ENCODE measurements at regions not wholly inside any gene's neighbourhood (a gene's known extent, or its start where the extent isn't known, plus 50 kb on each side); places are given as distances from the start of the nearest gene placed in this dataset.

GRCh38 chr6:146896960-146897701 is 298.4 kb downstream of the ADGB start:
- no peaks in the 10 kb centered on the region for H3K9me3 ChIP-seq

GRCh38 chr6:146898069-146898887 is 299.5 kb downstream of the ADGB start:
- WGBS, 2 donors, result 84 to 86% methylated on average over 6 of the region's 6 CpGs
- Histone ChIP-seq H3K27me3 (no peaks in the 10 kb centered on the region), H3K9me3 (no peaks in the 10 kb centered on the region), H3K4me3 (no peak overlapping the region), H3K4me1 (no peaks in the 10 kb centered on the region), H3K27ac (no peak overlapping the region), H3K36me3 (no peaks in the 10 kb centered on the region)
- TF ChIP-seq POLR2A (IDR thresholded peaks at IDR 0.05) (no peak), EP300 (IDR thresholded peaks at IDR 0.05) (no peak), CTCF (IDR thresholded peaks at IDR 0.05) (no peak)
- DNase-seq (ENCODE audit: low spot score in 2 of 2), result no peak

More at GRCh38 chr6:146896960-146897701, 298.4 kb downstream of the ADGB start:
- no peak for DNase-seq (ENCODE audit: low spot score in 2 of 2)
- H3K4me1 ChIP-seq, result no peaks in the 10 kb centered on the region
- TF ChIP-seq POLR2A (IDR thresholded peaks at IDR 0.05) (no peak), EP300 (IDR thresholded peaks at IDR 0.05) (no peak), CTCF (IDR thresholded peaks at IDR 0.05) (no peak)
- no peak overlapping the region for H3K4me3 ChIP-seq
- no peak overlapping the region for H3K27ac ChIP-seq
- no peaks in the 10 kb centered on the region for H3K27me3 ChIP-seq
- WGBS, 2 donors, result 65 to 71% methylated on average over 4 of the region's 4 CpGs
- no peaks in the 10 kb centered on the region for H3K36me3 ChIP-seq

GRCh38 chr6:146898888-146899227 is 300.1 kb downstream of the ADGB start:
- H3K9me3 ChIP-seq, result no peaks in the 10 kb centered on the region
- no peak for DNase-seq (ENCODE audit: low spot score in 2 of 2)
- 91% methylated on average over 3 of the region's 3 CpGs for WGBS, 2 donors
- H3K27ac ChIP-seq, result no peak overlapping the region
- no peaks in the 10 kb centered on the region for H3K27me3 ChIP-seq
- no peaks in the 10 kb centered on the region for H3K4me1 ChIP-seq
- H3K4me3 ChIP-seq, result no peak overlapping the region
- no peak for TF ChIP-seq CTCF (IDR thresholded peaks at IDR 0.05)
- no peak for TF ChIP-seq POLR2A (IDR thresholded peaks at IDR 0.05)
- TF ChIP-seq EP300 (IDR thresholded peaks at IDR 0.05), result no peak
- no peaks in the 10 kb centered on the region for H3K36me3 ChIP-seq

- Histone ChIP-seq H3K27ac (no peak overlapping the region), H3K27me3 (no peaks in the 10 kb centered on the region), H3K4me3 (no peak overlapping the region), H3K4me1 (peaks cover 0 to 10% (median 0%) of the 10 kb centered on the region in 4 donors), H3K36me3 (no peaks in the 10 kb centered on the region), H3K9me3 (no peaks in the 10 kb centered on the region)
- 72 to 88% methylated on average over 6 of the region's 6 CpGs for WGBS, 2 donors
- DNase-seq (ENCODE audit: low spot score in 2 of 2), result no peak
- TF ChIP-seq POLR2A (IDR thresholded peaks at IDR 0.05) (no peak), CTCF (IDR thresholded peaks at IDR 0.05) (no peak), EP300 (IDR thresholded peaks at IDR 0.05) (no peak)
These were observed 302.0 kb upstream of the STXBP5 start for GRCh38 chr6:146901940-146902816.
